PFSK-1 (cell line): ENCODE measurements at regions not wholly inside any gene's neighbourhood (a gene's known extent, or its start where the extent isn't known, plus 50 kb on each side); places are given as distances from the start of the nearest gene placed in this dataset.

ENCODE experiments used
- FOXP2 ChIP-seq: optimal IDR thresholded peaks from 2 replicates; pipeline ENCODE3; 2011; ENCODE audit warnings: borderline replicate concordance, control low read depth, inconsistent platforms; ENCODE audit not compliant: insufficient read depth; ENCODE audit errors: extremely low read length, extremely low read depth
- POLR2AphosphoS5 ChIP-seq: IDR thresholded peaks from 2 replicates; pipeline ENCODE4 v1.6.1; 2012; ENCODE audit warnings: low read depth, mild to moderate bottlenecking, control low read depth, low read length, moderate library complexity
- REST ChIP-seq, 2 experiments: IDR thresholded peaks; 2 replicates each; pipeline versions ENCODE4 v1.6.1 to v1.8.0; 2011 to 2012; ENCODE audit warnings: low read depth in 2 of 2, low read length in 2 of 2, control low read depth in 1 of 2, inconsistent platforms in 1 of 2, mild to moderate bottlenecking in 1 of 2, moderate library complexity in 1 of 2; ENCODE audit not compliant: insufficient read depth in 1 of 2
- SIN3A ChIP-seq: IDR thresholded peaks from 2 replicates; pipeline ENCODE4 v1.6.1; 2012; ENCODE audit warnings: mild to moderate bottlenecking, low read length, moderate library complexity, borderline replicate concordance; ENCODE audit not compliant: insufficient read depth
- TAF1 ChIP-seq: IDR thresholded peaks from 2 replicates; pipeline ENCODE4 v1.6.1; 2012; ENCODE audit warnings: low read length, control low read depth, borderline replicate concordance; ENCODE audit not compliant: insufficient read depth

GRCh38 chr7:7103343-7104313 is 78.7 kb upstream of the C1GALT1 start:
- no peak for TF ChIP-seq POLR2AphosphoS5
- no peak for TF ChIP-seq SIN3A
- TF ChIP-seq FOXP2: no peak
- TF ChIP-seq TAF1: no peak
- no peak for TF ChIP-seq REST (IDR thresholded peaks at IDR 0.05; ENCODE audit: insufficient read depth in 1 of 2, low read depth in 2 of 2, low read length in 2 of 2)

- TF ChIP-seq TAF1: no peak
- TF ChIP-seq POLR2AphosphoS5: no peak
- no peak for TF ChIP-seq FOXP2
- no peak for TF ChIP-seq REST (IDR thresholded peaks at IDR 0.05; ENCODE audit: insufficient read depth in 1 of 2, low read depth in 2 of 2, low read length in 2 of 2)
- TF ChIP-seq SIN3A: no peak
Observed at GRCh38 chr7:7104314-7104698, 78.0 kb upstream of the C1GALT1 start.

- TF ChIP-seq REST (IDR thresholded peaks at IDR 0.05; ENCODE audit: insufficient read depth in 1 of 2, low read depth in 2 of 2, low read length in 2 of 2) (no peak), FOXP2 (no peak), POLR2AphosphoS5 (no peak), SIN3A (no peak), TAF1 (no peak)
Observed at GRCh38 chr7:7104971-7105370, 77.4 kb upstream of the C1GALT1 start.

DNA sequence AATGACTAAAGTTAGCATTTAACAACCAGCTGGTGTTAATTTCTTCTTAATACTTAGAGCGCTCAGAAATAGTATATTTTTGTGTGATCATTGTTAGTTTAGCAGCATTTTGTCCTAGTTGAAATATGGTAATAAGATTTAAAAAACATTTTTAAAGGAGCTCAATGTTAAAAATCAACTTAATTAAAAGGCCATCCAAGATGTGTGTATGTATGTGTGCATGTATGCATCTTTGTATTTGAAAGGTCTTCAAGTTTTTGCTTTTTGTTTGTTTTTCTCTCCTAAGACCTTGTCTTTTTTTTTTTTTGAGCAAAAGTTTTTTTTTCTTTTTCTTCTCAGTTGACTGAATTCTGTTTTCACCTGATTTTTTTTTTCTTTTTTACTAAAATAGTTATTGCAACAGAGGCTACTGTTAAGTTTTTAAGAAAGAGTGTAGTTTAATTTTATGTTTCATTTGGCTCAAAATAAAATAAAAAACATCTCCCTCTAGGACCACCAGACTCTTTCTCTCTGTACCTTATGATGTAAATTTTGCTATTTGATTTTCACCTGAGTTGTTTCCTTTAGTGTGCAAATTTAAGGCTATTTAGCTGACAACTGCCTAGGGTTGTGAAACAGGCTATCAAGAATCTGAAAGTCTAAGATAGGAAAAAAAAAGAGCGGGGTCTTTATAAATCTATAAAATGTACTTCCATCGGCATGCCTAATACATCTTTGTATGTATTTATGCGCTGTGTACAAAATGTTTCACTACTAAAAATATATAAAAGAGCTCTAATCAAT is 76.4 kb upstream of the C1GALT1 start:
- TF ChIP-seq SIN3A: no peak
- TF ChIP-seq POLR2AphosphoS5: no peak
- TF ChIP-seq FOXP2: no peak
- no peak for TF ChIP-seq REST (IDR thresholded peaks at IDR 0.05; ENCODE audit: insufficient read depth in 1 of 2, low read depth in 2 of 2, low read length in 2 of 2)
- TF ChIP-seq TAF1: no peak
